SK-MEL-5 (cell line): ENCODE measurements at regions not wholly inside any gene's neighbourhood (a gene's known extent, or its start where the extent isn't known, plus 50 kb on each side); places are given as distances from the start of the nearest gene placed in this dataset.
"Not testable (repeated sequence)": the region's sequence is repeated elsewhere in the genome, so short reads cannot be mapped to it uniquely, and the experiment has no call there.

Experiments used
- DNase-seq: peaks from one replicate; pipeline ENCODE4 v3.0.0-alpha.2; 2016; ENCODE audit warnings: low read depth, low spot score
- in situ Hi-C: cut with HindIII; loops from 2 replicates; pipeline ENCODE4 v1.10.0; 2016; ENCODE audit warnings: low sequenced_read_pairs, high pct_unique_total_duplicates, low pct_unique_long_range_greater_than_20kb

DNA sequence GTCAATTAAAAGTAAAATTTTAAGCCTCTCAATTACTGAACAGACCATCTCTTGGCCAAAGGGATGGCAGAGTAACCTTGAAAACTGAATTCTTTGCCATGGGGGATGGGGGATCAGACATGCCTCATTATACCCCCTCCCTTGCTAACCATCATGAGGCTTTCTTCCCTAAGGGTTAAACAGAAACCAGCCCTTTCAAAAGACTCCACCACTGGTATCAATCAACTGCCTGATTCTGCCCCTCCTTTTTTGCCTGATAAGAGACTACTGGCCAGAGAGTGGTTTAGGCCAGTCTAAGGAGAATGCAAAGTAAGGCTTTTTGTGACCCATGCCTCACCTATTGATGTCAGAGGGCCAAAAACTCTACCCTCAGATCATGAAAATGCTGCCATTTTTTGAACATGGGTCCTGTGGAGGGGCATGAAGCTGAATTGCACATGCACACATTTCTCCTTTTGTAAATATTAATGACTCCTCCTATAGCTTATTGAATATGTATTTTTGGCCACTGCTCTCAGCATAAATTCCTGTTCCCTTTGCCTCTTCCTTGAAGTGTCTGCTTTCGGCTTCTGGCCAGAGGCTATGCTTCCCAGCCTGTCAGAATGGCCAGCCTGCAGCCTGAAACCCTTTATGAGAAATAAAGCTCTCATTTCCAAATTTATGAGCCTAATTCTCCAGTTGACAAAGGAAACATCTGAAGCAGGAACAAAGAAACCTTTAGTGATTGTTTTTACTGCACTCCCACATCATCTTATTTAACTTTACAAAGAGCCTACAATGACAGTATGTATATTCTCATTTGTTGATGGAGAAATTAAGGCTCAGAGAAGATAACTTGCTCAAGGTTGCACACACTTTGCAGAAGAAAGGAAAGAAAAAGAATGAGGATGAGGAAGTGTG is 270.7 kb upstream of the CELF4 start:
- in situ Hi-C loops: no loop called here
- DNase-seq: no peak

DNA sequence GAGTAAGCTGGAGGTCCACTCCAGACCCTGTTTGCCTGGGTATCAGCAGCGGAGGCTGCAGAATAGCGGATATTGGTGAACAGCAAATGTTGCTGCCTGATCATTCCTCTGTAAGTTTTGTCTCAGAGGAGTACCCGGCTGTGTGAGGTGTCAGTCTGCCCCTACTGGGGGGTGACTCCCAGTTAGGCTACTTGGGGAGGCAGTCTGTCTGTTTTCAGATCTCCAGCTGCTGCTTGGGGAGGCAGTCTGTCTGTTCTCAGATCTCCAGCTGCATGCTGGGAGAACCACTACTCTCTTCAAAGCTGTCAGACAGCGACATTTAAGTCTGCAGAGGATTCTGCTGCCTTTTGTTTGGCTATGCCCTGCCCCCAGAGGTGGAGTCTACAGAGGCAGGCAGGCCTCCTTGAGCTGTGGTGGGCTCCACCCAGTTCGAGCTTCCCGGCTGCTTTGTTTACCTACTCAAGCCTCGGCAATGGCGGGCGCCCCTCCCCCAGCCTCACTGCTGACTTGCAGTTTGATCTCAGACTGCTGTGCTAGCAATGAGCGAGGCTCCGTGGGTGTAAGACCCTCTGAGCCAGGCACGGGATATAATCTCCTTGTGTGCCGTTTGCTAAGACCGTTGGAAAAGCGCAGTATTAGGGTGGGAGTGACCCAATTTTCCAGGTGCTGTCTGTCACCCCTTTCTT is 266.6 kb upstream of the CELF4 start:
- in situ Hi-C loops, DNase-seq: not testable (repeated sequence)

GRCh38 chr18:37812961-37813360 is 247.4 kb upstream of the CELF4 start:
- in situ Hi-C loops: no loop called here
- DNase-seq: no peak

- in situ Hi-C loops: no loop called here
- no peak for DNase-seq
These were observed 240.3 kb upstream of the CELF4 start for GRCh38 chr18:37805773-37806404.

- in situ Hi-C loops: no loop called here
- no peak for DNase-seq
These were observed 231.3 kb upstream of the CELF4 start for GRCh38 chr18:37796823-37797349.

DNA sequence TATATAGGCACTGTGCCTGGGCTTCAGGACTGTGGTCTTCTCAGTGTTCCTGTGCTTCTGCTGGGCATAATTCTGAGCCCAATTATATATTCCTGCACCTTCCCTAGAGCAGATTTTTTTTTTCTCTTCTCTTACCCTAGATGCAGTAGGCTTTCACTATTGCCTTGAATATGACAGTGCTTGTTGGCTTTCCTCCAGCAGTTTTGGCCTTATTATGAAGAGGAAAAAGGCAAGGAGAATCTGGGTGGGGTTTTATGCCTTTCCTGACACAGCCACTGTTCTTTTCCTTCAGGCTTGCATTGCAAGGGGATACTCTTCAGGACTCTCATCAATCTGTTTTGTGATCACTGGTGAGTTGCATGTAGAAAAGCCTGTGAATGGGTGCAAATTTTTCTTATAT is 221.9 kb upstream of the CELF4 start:
- DNase-seq: no peak
- in situ Hi-C loops: no loop called here

- DNase-seq: no peak
- in situ Hi-C loops: no loop called here
These were observed 218.2 kb upstream of the CELF4 start for GRCh38 chr18:37783771-37784170.

GRCh38 chr18:37779220-37779619 is 213.6 kb upstream of the CELF4 start:
- DNase-seq: no peak
- in situ Hi-C loops: no loop called here

DNA sequence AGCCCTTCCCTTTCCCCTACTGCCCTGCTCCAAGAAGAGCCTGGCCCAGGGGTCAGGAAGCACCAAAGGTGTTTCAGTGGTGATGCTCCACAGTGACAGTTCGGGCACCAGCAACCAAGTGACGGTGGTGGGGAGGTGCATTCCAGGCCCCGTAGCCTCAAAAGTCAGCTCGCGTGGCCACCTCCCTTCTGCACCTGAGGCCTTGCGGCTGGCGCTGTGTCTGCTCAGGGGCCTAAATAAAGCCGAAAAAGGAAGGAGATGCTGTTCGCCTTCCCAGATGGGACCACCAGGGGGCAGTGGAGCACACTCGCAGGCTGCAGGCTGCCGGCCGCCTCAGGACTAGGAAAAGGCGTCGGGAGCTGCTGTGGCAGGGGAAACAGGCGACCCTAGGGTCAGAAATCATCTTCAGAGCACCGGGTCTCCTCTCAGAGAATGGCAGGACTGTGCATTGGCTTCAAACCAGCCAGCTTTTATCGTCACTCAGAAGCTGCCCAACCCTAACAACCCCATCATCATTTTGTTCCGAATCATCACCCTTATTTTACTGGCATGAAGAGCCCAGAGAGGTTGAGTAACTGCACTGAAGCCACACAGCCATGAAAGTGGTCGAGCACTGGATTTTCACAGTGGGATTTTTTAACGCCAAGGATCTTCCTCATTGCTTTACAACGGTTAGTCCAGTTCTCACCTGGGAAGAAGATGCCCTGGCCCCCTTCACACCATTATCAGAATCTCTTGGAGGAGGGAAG is 213.0 kb upstream of the CELF4 start:
- DNase-seq: peak; percentile 62
- in situ Hi-C loops: no loop called here

- DNase-seq: no peak
- in situ Hi-C loops: no loop called here
These were observed 204.2 kb upstream of the CELF4 start for GRCh38 chr18:37769826-37770225.

- in situ Hi-C loops: no loop called here
- no peak for DNase-seq
These were observed 199.1 kb upstream of the CELF4 start for GRCh38 chr18:37764541-37765288.

GRCh38 chr18:37762076-37762621 is 196.6 kb upstream of the CELF4 start:
- DNase-seq: no peak
- in situ Hi-C loops: no loop called here

DNA sequence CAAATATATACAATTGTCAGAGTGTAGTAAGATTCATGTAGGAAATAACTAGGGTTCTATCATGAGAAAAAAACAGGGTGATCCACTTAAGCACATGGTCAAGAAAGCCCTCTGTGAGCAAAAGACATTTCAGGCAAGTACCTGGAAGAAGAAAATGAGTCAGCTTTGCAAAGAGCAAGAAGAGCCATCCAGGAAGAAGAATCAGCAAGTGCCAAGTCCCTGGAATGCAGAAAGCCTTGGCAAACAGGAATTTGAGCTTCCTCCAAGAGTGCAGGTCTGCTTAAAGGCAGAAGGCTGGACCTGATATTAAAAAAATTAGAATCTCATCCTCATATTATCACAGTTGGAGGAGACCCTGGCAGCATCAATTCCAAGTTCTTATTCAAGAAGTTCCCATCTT is 188.5 kb upstream of the CELF4 start:
- in situ Hi-C loops: no loop called here
- DNase-seq: no peak

GRCh38 chr18:37742436-37742835 is 176.8 kb upstream of the CELF4 start:
- DNase-seq: no peak
- in situ Hi-C loops: no loop called here

- no peak for DNase-seq
- in situ Hi-C loops: no loop called here
These were observed 175.5 kb upstream of the CELF4 start for GRCh38 chr18:37741032-37741623.

- DNase-seq: no peak
- in situ Hi-C loops: no loop called here
These were observed 168.8 kb upstream of the CELF4 start for GRCh38 chr18:37734406-37734805.
